GM13977 (cell line): ENCODE measurements at regions not wholly inside any gene's neighbourhood (a gene's known extent, or its start where the extent isn't known, plus 50 kb on each side); places are given as distances from the start of the nearest gene placed in this dataset.

Source experiments
- DNase-seq: peaks from one replicate; pipeline ENCODE4 v3.0.0; 2012; ENCODE audit warnings: low spot score
- CTCF ChIP-seq: IDR thresholded peaks from 2 replicates; pipeline ENCODE4 v1.5.1; 2012; ENCODE audit warnings: mild to moderate bottlenecking, control low read depth; ENCODE audit not compliant: insufficient read depth; ENCODE audit errors: extremely low read depth, missing control alignments
- in situ Hi-C: fragments of 300-500 bp; cut with MboI; formaldehyde crosslinking; loops from one replicate; pipeline ENCODE4 v1.12.0; 2022; ENCODE audit warnings: low sequenced_read_pairs, low pct_unique_long_range_greater_than_20kb, mixed read lengths, inconsistent platforms; ENCODE audit not compliant: unreplicated experiment

DNA sequence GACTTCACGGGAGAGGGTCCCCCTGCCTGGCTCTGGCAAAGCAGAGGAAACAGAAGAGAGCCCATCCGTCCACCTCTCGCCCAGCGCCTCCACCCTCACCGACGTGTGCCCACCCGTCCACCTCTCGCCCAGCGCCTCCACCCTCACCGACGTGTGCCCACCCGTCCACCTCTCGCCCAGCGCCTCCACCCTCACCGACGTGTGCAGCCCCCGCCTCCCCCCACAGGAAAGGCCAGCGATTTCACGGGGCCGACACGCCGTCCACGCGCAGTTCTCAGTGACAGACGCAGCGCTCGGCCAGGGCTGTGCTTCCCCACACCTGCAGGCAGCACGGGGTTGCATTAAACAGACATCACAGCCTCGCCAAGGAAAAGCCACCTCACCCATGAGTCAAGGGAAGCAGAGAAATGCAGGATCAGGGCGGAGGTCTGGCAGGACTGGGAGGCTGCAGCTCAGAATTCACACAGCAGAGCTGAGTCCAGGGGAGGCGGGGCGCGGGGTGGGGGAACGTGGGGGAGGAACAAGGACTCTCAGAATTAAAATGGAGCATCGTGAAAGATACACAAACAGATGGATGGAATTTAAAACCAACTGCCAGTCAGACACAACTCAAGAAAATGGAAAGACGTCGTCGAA, 377.7 kb downstream of the BRD1 start:
- no peak for DNase-seq
- in situ Hi-C loops: no loop called here

GRCh38 chr22:49449377-49449776, 378.3 kb downstream of the BRD1 start:
- TF ChIP-seq CTCF: no peak
- in situ Hi-C loops: no loop called here

More for the DNA sequence above, 377.7 kb downstream of the BRD1 start:
- TF ChIP-seq CTCF: no peak

GRCh38 chr22:49448526-49448925, 379.1 kb downstream of the BRD1 start:
- TF ChIP-seq CTCF: no peak
- in situ Hi-C loops: no loop called here
- no peak for DNase-seq

More at GRCh38 chr22:49449377-49449776, 378.3 kb downstream of the BRD1 start:
- DNase-seq: no peak

DNA sequence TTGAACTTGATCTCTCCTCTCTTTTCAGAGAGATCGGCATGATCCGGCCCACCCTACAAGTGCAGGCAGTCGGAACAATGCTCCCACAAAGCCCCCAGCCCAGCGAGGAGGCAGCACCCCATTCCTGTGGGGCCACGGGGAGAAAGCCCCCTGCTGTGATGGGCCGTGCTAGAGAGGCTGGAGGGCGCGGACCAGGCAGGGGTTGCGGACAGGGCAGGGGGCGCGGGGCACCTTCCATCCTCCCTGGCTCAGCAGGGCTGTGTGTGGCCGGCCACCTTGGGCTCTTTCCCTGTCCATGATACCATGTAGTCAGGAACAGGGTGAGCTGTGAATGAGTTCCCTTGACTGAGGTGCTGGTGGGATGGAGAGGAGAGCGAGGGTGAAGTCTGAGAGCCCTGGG, 379.8 kb downstream of the BRD1 start:
- no peak for TF ChIP-seq CTCF
- DNase-seq: no peak
- in situ Hi-C loops: no loop called here

- DNase-seq: no peak
- in situ Hi-C loops: no loop called here
- no peak for TF ChIP-seq CTCF
These were observed 380.6 kb downstream of the BRD1 start for GRCh38 chr22:49446759-49447710.

DNA sequence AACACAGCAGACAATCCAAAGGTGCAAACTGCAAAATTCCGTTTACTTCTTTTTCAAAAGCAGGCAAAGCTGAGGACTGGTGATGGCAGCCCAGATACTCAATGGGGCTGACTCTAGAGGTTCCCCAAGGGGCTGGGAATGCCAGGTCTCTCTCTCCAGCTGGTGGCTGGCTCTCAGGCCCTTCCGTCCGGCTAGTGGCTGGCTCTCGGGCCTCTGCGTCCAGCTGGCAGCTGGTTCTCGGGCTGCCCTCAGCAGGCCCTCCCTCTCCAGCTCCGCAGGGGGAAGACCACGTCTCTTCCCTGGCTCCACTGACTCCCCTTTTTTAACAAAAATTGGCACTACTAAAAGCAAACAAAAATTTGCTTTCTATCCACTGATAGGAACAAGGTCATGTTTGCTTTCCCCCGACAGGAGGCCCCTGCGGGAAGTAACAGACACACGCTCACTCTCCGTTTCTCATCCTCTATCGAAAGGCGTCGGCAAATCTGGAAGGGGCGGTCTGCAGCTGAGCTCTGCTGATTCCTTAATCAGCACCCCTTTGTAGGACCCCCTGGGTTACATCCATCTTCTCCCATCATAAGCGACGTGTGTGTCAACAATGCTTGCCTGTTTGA, 381.4 kb downstream of the BRD1 start:
- no peak for DNase-seq
- TF ChIP-seq CTCF: no peak
- in situ Hi-C loops: no loop called here
